NCI-H2029 (cell line): ENCODE measurements at regions not wholly inside any gene's neighbourhood (a gene's known extent, or its start where the extent isn't known, plus 50 kb on each side); places are given as distances from the start of the nearest gene placed in this dataset.
"Not testable (repeated sequence)": the region's sequence is repeated elsewhere in the genome, so short reads cannot be mapped to it uniquely, and the experiment has no call there.

Source experiments
- DNase-seq: peaks from one replicate; lab custom pipeline; 2025; lab: John Stamatoyannopoulos, UW

- no peak for DNase-seq
Measured at GRCh38 chr10:28135258-28135657, 136.4 kb upstream of the ODAD2 start.

DNA sequence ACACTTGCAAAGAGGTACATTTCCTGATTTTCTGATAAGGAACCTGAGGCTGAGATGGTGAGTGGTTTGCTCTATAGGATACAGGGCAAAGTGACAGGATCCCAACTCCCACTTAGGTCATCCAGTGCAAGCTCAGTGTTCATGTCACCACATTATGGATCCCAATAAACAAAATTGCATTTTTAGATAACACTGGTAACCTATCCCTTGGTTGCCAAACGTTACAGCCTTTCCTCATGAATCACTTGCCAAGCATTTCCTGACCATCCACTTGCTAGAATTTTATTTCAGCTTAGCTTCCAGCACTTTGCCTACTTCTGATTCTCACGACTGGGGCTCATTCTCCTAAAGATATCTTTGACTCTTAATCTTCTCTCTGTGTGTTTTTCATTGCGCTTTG is 131.4 kb upstream of the ODAD2 start:
- DNase-seq, result no peak

DNA sequence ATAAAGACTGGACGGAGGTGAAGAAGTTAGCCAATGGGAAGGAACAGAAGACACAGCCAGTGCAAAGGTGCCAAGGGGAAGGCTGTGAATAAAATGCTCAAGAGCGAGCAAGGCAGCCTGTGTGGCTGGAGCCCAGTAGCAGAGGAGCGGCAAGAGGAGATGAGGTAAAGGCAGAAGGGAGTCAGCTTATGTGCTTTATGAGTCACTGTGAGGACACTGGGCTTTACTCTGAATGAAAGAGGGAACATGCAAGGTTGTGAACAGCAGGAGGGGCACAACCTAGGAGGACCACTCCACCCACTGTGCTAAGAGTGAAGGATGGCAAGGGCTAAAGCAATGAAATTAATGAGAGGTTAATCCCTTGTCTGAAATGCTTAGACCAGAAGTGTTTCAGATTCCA is 129.0 kb upstream of the ODAD2 start:
- DNase-seq, result no peak

DNA sequence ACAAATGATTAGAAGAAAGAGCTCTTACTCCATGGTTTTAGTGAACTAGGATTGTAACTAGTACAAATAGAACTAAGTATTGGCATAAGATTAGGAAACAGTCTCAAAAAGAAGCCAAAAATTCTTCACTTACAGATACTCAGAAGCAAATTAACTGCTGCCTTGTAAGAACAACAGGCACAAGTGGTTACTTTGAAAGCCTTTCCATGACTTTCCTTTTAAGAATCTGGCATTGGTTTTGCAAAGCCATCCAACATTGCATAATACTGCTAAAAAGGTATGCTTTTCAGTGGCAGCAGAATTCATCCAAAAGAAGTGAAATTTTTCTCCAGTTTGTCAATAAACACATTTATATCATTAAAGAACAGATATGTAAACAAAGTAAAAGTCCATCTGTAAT is 126.8 kb upstream of the ODAD2 start:
- DNase-seq, result no peak

DNA sequence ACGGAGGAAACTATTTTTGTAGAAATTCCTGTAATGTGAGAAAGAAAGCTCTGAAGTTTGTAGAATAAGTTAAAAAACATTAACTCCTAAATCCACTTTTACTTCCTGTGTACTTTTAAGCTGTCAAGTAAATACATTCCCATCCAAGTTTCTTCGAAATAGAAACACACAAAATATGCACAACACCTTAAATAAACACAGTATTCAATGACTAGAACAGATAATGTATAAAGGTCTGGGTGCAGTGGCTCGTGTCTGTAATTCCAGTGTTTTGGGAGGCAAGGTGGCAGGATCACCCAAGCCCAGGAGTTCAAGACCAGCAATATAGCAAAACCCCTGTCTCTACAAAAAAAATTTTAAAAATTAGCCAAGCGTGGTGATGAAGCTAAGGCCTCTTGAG is 121.9 kb upstream of the ODAD2 start:
- DNase-seq, result no peak

GRCh38 chr10:28120043-28120749 is 121.3 kb upstream of the ODAD2 start:
- DNase-seq, result peak; percentile 3

DNA sequence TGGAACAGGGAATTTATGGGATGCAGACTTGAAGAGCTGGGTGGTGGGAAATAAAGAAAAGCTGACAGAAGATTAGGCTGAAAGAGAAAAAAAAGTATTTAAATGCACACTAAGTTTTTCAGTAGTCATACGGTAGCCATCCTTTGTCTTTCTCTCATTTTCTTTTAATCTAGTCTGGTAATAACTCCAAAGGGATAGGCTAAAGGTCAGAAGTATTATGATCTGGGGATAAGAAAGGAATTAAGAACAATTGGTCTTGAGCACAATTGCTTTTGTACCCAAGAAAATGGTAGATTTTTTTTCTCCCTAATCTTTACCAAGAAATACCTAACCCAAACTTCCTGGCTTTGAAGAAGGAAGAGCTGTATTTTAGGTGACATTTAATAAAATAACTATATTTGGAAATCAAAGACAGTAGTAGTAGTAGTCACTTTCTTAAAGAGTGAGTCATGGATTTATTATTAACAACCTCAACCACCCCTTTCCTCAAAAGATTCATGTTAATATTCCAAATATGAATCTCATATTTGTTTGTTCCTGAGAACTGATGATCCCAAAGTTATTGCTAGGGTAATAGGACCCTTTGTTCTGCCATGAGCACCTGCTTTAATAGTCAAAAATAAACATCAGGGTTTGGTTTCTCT is 120.2 kb upstream of the ODAD2 start:
- DNase-seq, result no peak

GRCh38 chr10:28113202-28113601 is 114.3 kb upstream of the ODAD2 start:
- peak; percentile 51 for DNase-seq

- no peak for DNase-seq
Measured at GRCh38 chr10:28111712-28112111, 112.8 kb upstream of the ODAD2 start.

- no peak for DNase-seq
Measured at GRCh38 chr10:28105561-28105960, 106.7 kb upstream of the ODAD2 start.

DNA sequence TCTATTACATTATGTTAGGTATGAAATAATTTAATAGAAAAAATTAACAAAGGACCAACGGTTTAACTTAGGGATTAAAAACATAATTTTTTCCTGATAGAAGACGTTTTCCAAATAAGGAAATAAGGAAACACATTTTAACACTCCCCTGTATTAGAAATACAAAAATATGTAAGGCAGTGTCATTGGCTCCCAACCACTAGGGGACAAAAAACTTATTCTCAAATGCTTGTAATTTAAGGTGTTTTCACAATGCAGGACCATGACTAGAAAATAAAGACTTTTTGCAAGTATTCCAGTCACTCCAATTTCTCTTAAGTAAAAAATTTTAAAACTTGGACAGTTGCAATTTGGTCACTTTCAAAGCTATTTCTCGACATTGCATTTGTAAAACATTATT is 98.8 kb upstream of the ODAD2 start:
- DNase-seq, result no peak

- no peak for DNase-seq
Measured at GRCh38 chr10:28095791-28096378, 97.0 kb upstream of the ODAD2 start.

DNA sequence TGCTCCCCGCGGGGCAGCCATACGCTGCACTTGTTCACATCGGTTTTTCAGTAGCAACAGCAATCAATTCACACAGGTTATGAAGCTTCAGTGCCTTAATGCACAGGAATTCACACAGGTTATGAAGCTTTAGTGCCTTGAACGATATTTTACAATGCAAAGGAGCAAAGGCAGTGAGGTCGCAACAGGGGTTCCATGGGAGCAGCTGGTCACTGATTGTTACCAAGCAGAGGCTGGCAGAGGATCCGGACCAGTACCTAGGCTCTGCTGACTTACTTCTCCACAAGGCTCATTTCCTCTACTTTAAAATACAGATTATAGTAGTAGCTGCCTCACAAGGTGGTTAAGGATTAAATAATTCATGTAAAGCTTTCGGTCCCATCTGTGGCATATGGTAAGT is 95.2 kb upstream of the ODAD2 start:
- DNase-seq, result no peak

DNA sequence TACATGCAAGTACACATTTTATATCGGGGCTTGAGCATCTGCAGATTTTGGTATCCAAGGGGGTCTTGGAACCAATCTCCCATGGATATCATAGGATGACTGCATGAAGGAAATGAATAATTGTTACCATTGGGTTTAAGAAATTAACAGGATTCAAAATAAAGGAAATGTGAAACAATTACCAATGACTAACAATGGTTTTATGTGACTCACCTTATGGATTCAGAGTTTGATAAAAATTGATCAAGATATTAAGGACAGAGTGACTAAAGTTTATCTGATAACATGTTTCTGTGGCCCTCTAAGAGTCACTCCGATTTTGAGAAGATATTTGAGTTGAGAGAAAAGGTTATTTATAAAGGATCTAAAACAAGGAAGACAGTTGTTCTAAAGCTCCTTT is 93.0 kb upstream of the ODAD2 start:
- DNase-seq, result no peak

DNA sequence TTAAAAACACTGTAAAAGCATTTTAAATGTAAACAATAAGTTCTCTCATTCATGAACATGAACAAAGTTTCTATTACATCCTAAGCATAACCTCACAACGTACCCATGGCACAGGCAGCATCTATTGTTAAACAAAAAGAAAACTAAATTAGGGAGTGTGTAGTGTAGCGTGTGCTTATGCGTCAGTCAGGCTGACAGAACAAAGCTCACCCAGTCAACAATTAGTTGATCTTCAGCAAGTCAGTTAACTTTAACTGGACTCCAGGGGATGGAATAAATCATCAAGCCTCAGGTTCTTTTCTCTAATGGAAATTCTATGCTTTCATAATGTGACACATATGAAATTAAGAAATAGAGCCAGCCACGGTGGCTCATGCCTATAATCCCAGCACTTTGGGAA is 91.6 kb upstream of the ODAD2 start:
- no peak for DNase-seq

GRCh38 chr10:28089467-28089866 is 90.6 kb upstream of the ODAD2 start:
- DNase-seq, result no peak

GRCh38 chr10:28087661-28088351 is 88.9 kb upstream of the ODAD2 start:
- DNase-seq, result no peak

DNA sequence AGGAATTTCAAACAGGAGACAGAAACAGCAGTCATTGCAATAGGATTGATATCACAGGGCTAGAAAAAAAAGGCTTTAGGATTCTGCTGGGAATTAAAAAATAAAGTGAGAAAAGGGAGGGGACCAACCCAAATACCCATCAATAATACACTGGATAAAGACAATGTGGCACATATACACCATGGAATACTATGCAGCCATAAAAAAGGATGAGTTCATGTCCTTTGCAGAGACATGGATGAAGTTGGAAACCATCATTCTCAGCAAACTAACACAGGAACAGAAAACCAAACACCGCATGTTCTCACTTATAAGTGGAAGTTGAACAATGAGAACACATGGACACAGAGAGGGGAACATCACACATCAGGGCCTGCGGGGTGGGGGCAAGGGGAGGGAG is 86.9 kb upstream of the ODAD2 start:
- DNase-seq, result not testable (repeated sequence)

GRCh38 chr10:28082885-28083284 is 84.0 kb upstream of the ODAD2 start:
- no peak for DNase-seq

DNA sequence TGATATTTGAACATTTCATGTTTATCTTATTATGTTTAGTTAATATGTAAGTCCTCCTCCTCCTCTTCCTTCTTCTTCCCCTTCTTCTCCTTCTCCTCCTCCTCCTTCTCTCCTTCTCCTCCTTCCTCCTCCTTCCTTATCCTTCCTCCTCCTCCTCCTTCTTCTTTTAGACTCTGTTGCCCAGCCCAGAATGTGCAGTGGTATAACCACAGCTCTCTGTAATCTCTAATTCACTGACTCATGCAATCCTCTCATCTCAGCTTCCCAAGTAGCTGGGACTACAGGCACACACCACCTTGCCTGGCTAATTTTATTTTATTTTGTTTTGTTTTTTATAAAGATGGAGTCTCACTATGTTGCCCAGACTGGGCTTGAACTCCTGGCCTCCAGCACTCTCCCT is 83.4 kb upstream of the ODAD2 start:
- no peak for DNase-seq

GRCh38 chr10:28077889-28078288 is 79.0 kb upstream of the ODAD2 start:
- DNase-seq, result no peak

- DNase-seq, result no peak
Measured at GRCh38 chr10:28075424-28075823, 76.5 kb upstream of the ODAD2 start.

GRCh38 chr10:28072573-28072972 is 73.7 kb upstream of the ODAD2 start:
- DNase-seq, result no peak
